HG03139 (cell line): ENCODE measurements at regions not wholly inside any gene's neighbourhood (a gene's known extent, or its start where the extent isn't known, plus 50 kb on each side); places are given as distances from the start of the nearest gene placed in this dataset.
"Not testable (repeated sequence)": the region's sequence is repeated elsewhere in the genome, so short reads cannot be mapped to it uniquely, and the experiment has no call there.

ENCODE experiments used
- ATAC-seq: cut with Tn5 transposase; IDR thresholded peaks from one replicate; pipeline ENCODE4 v1.9.1; 2021; ENCODE audit not compliant: unreplicated experiment

GRCh38 chr12:131249246-131250027, 295.7 kb downstream of the ADGRD1 start:
- ATAC-seq, result no peak

DNA sequence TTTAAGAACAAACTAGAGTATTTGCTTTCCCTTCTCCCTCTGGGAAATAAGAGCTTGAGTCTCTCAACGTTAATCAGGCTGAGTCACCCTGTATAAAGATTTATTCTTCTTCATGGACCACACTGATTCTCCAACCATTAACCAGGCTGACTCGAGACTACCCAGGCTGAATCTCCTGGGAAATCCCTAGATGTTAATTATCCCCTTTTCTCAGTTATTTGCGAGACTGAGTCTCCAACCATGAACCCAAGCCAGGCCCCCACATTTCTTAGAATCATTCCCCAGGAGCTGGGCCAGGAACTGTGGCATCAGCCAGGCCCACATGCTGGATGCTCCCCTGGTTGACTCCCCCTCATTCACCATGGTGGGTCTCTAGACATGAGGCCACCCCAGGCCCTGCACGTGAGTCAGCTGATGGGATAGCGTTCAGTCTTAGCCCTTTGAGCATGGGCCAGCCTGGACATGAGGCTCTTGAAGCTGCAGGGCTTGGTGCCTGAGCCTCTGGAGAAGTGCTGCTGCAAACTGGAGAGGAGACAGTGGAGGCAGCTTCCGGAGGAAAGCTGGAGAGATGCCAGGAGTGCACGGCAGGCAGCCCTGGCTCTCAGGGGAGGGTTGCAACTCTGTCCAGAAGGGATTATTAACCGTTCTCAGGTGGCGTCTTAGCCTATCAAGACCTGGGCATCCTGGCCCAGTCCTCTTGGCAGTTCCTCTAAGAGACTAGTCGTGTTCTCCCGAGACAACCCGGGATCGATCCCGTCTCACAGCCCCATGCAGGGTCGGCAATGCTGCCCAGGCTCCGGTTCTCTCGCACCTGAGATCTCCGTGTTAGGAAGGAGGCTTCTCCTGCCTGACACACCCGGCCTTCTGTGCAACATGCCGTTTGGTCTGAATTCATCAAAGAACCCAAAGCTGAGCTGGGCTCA, 296.6 kb downstream of the ADGRD1 start:
- no peak for ATAC-seq

- ATAC-seq, result no peak
Observed at GRCh38 chr12:131250951-131251315, 297.2 kb downstream of the ADGRD1 start.

DNA sequence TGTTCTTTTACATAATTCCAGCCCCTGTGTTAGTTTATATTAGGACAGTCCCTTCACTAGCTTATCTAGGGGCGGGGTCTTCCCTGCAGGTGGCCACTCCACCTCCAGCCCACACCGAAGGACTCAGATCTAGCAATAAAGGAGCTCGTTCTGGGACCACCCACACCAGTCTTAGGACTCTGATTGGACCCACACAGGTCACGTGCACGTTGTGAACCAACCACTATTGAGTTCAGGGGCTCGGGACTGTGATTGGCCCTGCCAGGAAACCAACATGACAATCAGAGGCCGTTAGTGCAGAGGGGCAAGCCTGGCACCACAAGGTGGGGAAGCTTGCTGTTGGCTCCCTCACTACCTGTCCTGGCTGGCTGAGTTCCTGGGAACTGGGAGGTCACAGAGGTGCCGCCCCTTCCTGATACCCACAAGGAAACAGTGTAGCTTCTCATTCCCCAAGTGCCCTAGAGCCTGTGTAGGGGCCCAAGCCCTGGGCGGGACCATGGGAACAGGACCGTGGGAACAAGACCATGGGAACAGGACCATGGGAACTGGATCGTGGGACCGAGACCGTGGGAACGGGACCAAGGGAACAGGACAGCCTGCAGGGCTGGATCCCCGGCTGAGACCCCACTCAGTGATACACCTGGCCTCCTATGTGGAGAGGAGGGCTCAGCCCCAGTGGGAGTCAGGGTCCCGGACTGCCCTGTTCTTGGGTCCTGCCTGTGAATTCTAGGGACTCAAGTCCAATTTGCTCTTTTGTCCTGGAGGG, 297.8 kb downstream of the ADGRD1 start:
- no peak for ATAC-seq

GRCh38 chr12:131253376-131254026, 299.8 kb downstream of the ADGRD1 start:
- no peak for ATAC-seq

GRCh38 chr12:131254374-131254773, 300.7 kb downstream of the ADGRD1 start:
- ATAC-seq, result no peak

DNA sequence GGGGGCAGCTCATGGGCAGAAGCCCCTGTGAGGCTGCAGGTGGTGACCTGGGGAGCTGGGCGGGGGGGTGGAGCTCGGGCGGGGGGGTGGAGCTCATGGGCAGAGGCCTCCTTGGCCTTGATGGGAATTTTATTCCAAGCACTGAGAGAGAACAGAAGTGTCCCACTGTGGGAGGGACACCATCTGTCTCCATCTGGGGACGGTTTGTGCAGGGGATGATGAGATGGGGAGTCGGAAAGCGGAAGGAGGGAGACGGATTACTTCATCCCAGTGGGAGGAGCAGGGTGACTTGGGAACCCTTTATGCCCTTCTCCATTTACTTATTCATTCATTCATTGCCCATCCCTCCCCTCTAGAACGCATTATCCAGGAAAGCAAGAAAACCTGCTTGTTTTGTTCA, 304.7 kb downstream of the ADGRD1 start:
- ATAC-seq, result no peak

DNA sequence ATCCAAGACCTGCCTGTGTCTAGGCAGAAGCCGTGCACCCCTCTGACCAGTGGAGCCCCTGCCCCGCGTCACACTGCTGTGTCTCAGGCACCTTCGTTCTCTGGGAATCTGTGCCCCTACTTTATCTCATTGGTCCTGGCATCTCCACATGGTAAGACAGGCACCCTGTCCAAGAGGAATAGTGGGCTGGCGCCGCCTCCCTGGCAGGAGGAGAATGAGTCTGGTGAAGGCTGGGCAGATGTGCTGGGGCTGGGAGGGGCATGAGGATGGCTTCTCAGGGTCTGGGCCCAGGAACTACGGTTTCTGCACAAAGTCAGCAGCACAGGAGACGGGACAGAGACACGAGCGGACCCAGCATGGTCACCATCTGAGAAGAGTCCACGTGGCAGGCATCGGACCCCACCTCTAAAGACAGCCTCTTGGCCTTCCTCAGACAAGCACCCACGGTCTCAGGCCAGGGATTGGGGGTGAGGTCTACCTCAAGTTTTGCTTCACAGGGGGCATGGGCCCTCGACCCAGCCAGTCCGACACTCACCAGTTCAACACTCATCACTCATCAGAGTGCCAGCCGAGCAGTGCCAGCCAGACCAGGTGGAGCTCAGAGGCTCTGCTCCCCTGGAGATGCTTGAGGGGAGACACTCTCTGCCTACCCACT, 306.7 kb downstream of the ADGRD1 start:
- no peak for ATAC-seq

GRCh38 chr12:131260954-131261353, 307.2 kb downstream of the ADGRD1 start:
- no peak for ATAC-seq

GRCh38 chr12:131261906-131262305, 308.2 kb downstream of the ADGRD1 start:
- no peak for ATAC-seq

GRCh38 chr12:131263626-131264025, 309.9 kb downstream of the ADGRD1 start:
- ATAC-seq, result no peak

GRCh38 chr12:131264635-131265034, 310.9 kb downstream of the ADGRD1 start:
- no peak for ATAC-seq

DNA sequence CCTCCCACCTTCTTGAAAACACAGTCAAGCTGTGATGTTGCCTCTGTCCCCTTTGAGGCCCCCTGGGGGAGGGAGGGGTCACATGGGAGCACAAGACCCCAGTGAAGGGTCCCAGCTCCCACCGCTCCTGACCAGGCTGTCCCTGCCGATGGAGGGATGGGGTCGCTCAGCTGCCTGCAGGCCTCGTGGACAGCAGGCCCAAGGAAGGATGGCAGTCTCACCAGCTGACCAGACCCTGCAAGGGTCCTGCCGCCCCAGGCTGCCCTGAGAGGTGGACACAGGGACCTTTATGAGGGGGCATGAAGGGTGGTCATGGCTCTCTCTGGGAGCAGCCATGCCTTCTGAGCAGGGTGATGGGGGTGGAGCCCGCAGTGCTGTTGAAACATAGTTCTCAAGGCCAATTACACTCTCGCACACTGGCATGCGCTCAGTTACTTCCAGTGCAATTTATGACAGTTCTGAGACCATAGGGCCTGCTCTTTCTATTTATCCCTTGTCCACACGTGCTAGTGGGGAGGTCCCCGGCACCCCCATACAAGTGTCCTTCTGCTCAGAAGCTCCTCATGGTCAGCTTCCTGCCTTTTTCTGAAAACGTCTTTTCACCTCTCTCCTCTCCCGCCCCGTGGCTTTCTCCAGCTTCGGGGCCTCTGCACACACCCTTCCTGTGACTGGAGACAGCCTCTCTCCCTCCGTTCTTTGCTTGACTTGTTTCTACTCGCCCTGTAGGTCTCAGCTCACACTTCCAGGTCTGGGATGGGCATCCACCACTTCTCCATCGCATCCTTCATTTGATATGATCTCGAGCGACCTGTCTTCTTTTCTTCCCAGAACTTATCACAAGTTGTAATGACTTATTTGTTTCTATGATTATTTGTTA, 313.1 kb downstream of the ADGRD1 start:
- no peak for ATAC-seq

DNA sequence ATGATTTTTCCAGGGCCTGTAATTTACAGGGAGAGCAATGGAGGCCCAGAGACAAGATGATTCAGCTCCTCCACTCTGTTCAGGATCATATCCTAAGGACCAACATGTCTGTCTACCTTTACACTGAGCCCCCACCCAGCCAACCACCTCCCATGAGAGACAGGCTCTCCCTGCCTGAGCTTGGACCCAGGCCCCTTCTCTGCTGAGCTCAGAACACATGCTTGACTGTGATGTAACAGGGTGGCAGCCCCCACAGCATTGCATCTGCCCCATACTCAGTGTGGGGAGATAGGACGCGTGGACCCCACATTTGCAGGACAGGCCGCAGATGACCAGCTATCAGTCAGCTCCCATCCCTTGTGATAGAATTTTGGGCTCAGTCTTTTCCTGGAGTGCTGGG, 313.9 kb downstream of the ADGRD1 start:
- no peak for ATAC-seq

GRCh38 chr12:131268123-131268522, 314.4 kb downstream of the ADGRD1 start:
- ATAC-seq, result not testable (repeated sequence)

GRCh38 chr12:131268571-131268970, 314.9 kb downstream of the ADGRD1 start:
- ATAC-seq, result not testable (repeated sequence)

DNA sequence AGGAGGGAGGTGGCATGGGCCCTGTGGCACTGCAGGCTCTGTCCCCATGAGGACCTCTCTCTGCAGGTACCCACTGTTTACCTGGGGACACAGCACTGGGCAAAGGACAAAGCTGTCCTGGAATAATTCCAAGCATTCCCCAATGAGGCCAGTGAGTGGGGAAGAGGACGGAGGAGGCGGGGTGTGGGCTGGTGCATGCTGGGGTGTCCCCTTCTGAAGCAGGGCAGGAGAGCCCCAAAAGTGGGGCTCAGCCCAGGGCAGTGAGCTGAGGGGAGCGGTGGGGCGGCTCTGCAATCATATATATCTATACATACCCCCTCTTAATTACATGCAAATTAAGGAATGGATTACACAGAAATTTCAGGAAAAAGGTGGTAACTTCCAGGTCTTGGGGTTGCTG, 315.8 kb downstream of the ADGRD1 start:
- ATAC-seq, result no peak

DNA sequence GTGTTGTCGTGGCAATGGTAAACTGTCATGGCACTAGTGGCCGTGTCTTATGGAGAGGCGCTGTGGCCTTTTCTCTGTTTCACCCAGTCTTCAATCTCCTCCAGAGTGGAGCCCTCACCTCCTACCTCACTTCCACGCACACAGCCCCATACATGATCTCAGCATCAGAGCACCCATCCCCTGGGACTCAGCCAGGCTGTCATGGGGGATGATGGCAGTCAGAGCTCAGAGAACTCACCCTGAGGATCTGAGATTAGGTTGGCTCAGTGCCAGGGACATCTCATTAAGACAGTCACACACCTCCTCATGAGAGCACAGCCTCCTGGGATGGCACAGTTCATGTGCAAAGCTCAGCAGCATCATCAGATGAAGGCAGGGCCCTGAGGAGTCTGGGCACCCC, 316.3 kb downstream of the ADGRD1 start:
- not testable (repeated sequence) for ATAC-seq

- ATAC-seq, result no peak
Observed at GRCh38 chr12:131271724-131272123, 318.0 kb downstream of the ADGRD1 start.
